NCI-H446 (cell line): ENCODE measurements at regions not wholly inside any gene's neighbourhood (a gene's known extent, or its start where the extent isn't known, plus 50 kb on each side); places are given as distances from the start of the nearest gene placed in this dataset.
"Not testable (repeated sequence)": the region's sequence is repeated elsewhere in the genome, so short reads cannot be mapped to it uniquely, and the experiment has no call there.

ENCODE experiments used
- DNase-seq, 2 experiments: peaks; one replicate each; lab custom pipeline; 2025; lab: John Stamatoyannopoulos, UW

DNA sequence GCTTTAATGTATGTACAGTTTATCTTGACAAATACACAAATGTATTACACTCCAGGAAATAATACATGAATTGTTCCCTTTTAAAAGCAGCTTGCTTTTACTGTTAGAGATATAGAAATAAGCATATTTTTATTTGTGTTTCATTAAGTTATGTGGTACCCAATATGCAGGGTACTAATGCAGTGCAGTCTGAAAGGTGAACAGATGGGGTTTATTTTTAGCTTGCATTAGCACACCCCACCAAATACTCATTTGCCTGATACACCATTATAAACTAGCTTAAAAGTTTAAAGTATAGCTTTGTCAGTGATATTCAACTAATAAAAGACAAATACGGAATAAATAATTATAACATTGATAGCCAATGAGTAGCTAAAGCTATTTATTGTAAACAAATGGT lies 394.7 kb upstream of the ZNF804A start:
- peak in 1 of 2 experiments; percentile 1 for DNase-seq

DNA sequence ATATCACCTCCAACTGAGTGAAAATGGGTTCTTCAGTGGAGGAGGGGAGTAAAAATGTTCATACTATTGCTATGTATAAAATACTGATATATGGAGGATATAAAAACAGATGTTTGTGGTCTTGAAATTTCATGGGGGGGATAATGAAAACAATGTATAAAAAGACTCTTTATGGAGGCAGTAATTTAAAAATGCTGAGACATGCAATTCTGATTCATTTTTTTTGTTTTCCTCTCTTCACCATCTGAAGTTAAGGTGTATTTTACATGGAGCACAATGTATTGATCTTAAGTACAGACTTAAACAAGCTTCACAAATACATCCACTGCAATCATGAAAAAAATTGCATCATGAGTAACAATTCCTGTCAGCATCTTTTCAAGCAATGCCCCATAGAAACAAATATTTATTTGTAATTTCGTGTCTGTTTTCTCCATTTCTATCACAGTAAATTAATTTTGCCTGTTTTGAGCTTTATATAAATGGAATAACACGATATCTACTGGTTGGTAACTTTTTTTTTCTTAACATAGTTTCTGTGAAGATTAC lies 393.2 kb upstream of the ZNF804A start:
- no peak for DNase-seq

DNA sequence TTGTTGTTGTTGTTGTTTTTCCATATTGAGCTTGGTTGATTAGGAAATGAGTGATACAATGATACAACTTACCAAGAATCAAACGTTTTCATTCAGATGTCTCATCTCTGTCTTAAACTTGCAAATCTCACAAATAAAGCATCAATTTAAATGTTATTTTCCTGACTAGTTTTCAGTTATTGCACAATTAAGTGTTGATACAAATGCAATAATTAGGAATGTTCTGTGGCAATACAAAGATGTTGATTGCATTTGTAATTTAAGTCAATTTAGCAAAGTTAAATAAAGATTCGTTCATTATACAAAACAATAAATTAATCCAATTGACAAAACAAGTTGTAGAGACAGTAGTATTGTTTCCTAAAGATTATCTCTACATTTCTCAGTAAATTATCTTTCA lies 392.3 kb upstream of the ZNF804A start:
- no peak for DNase-seq

DNA sequence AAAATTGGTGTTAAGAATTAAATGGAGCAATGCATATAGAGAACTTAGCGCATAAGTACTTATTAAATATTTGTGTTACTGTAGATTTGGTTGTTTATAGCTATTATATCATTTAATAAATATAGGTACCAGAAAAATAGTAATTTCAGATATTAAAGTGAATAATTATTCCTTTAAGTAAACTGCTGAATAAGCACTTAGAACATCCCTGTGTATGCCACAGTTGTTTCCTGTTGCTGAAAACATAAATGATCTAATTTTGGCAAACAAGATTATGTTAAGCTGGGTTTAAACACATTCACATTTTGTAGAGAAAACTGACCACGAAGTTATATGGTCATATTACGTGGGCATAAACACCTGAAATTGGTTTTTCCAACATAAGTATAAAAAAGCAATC lies 388.0 kb upstream of the ZNF804A start:
- DNase-seq, result no peak

DNA sequence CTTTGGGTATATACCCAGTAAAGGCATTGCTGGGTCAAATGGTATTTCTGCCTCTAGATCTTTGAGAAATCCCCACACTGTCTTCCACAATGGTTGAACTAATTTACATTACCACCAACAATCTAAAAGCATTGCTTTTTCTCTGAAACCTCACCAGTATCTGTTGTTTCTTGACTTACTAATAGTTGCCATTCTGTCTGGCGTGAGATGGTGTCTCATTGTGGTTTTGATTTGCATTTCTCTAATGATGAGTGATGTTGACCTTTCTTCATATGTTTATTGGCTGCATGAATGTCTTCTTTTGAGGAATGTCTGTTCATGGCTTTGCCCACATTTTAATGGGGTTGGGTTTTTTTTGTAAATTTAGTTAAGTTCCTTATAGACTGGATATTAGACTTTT lies 382.6 kb upstream of the ZNF804A start:
- DNase-seq, result no peak

DNA sequence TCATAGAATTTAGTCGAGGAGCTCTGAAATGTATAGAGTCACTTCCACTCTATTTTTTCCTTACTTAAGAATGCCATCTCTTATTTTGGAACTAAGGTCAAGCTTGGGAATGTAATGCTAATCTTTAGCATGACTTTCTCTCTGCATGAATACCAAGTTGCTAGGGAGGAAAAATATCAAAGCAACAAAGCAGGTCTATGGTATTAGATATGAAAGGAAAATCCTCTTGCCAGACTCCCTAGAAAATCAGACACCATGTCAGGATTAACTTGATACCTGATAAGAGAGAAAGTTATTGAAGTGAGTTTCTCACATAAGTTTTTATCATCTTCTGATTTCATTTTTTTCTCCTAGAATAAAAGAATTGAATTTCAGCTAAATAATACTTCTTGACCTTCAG lies 341.7 kb upstream of the ZNF804A start:
- no peak for DNase-seq

DNA sequence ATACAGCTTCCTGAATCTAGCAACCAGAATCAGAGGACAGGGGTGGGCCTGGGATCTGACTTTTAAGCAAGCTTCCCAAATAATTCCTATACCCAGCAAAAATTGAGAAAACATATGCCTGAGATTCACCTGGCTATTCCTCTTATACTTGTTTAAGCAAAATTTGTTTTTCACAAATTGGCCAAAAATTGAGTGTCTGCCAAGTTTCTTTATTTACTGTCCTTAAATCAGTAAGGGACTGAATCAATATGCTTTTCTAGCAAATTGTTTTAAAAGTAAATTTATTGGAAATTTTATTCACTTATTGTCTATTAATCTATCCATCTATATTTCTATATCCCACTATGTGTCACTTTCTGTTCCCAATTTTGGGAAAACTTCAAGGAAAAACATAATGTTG lies 337.0 kb upstream of the ZNF804A start:
- no peak for DNase-seq

DNA sequence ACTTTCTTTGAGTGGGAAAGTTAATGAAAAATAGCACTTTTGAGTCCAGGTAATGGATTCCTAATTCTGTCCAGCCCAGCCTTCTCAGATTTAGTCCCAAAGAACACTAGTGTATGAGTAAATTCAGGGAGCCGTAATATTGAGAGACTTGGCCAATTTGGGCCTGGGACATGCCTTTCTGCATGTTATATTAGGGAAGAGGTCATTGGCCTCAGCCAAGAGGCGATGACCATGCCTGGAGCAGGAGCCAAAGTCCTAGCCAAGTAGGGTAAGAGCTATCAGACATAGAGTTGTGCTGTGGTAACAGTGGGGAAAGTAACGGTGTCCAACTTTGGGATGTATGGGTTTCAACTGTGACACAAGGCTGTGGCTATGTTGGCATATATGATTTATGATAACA lies 336.5 kb upstream of the ZNF804A start:
- DNase-seq, result no peak

DNA sequence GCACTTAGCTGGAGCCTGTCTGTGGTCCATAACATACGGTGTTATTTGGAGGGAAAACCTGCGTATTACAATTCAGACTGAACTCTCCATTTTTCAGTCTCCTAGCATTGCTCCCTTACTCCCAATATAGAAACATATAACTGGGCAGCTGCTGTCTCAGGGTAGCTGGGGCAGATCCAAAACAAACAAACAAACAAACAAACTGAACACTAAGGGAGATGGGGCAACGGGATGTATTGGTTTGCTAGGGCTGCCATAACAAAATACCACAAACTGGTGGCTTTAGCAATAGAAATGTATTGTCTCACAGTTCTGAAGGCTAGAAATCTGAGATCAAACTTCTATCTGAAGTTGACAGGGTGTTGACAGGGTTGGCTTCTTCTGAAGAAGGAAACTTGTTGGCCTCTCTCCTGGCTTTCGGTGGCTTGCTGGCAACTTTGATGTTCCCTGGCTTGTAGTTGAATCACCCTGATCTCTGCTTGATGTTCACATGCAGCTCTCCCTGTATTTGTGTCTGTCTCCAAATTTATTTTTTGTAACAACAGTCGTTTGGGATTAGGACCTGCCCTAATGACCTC lies 329.3 kb upstream of the ZNF804A start:
- no peak for DNase-seq

DNA sequence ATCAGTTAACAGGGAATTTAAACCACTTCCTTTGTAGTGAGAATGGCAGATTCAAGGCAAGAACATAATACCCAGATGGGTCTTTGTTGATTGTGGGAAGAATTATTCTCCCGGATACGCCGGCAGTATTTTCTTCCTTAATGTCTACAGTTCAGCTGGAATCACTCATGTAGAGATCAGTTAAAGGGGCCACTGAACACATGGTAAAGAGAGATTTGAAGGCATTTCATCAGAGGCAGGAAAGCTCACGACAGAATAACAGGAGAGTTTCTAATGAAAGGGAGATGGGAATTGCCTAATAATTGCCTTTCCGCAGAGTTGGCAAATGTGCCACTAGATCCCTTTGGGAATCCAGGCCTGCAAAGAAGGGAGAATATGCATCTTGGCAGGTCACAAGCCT lies 327.7 kb upstream of the ZNF804A start:
- DNase-seq, result no peak

DNA sequence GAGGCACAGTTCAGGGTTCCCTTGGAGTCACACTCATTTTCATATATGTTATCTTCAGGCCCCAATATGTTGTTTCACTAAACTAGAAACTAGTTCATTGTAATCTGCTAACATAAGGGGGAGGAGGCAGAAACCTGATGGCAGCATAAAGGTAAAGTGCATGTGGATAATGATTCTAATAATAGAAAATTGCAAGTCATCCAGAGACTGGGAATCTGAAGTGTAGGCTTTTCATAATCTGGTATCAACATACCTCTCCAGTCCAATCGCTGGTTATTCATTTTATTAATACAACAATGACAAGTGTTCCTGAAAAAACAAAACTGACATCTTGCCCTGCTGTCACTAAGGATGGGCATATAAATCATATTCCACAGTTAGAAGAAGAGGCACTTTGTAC lies 326.3 kb upstream of the ZNF804A start:
- DNase-seq, result no peak

DNA sequence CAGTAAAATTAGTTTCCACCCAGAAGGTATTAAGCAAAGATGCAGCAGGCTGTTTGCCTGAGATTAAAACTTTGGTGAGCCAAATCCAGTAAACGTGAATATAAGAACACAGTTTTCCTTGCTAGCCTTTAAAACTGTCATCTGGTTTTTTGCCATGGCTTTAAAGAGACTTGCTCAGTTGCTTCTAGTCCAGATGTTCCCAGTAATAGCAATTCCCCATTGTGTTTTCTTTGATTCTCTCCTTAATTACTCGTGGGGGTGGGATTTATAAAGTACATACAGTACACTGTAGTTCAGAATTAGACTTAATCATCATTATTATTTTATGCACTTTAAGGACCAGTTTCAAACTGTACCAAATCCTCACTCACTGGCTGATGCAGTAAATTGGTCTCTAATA lies 303.5 kb upstream of the ZNF804A start:
- no peak for DNase-seq

DNA sequence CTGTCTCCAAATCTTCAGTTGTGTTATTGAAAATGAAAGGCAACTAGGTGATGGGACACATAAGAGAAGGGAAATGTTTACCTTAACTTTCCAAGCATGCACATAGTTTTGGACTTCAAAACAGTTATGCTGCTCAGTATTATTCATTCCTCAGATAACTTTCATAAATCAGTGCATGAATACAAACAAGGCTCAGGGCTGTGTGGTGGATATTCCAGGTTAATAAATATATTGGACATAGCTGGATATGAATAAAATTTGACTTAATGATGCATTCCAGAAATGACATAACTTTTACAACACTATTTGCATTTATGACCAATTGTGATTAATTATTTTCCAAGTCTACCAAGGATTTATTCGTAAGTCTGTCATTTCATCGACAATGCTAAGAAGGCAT lies 301.2 kb upstream of the ZNF804A start:
- no peak for DNase-seq

DNA sequence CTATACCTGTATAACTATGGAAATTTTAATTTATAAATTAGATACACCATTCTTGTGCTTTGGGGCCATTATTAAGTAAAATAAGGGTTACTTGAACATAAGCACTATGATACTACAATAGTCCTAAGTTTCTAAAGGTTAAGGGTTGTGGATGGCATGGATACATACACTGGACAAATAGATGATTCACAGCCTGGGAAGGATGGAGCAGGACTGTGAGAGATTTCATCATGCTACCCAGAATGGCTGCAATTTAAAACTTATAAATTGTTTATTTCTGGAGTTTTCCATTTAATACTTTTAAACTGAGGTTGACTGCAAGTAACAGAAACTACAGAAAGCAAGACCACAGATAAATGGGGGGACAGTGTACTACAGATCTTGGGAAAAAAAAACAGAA lies 295.8 kb upstream of the ZNF804A start:
- no peak for DNase-seq

DNA sequence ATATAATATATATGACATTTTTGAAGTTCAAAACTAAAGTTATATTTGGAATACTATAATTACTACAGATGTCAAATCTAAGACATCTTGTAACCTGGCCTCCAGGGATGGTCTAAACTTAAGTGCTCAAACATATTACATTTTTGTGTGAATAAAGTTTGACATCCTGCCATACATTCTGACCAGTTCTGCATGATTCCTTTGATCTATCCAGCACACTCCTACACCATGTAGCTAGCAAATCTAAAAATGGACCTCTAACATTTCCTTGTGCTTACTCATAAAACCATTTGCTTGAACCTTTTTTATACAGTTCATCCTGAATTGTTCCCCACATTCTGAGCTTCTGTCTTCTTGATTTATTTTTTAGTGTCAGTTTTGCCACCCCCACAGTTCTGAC lies 294.3 kb upstream of the ZNF804A start:
- DNase-seq, result no peak

DNA sequence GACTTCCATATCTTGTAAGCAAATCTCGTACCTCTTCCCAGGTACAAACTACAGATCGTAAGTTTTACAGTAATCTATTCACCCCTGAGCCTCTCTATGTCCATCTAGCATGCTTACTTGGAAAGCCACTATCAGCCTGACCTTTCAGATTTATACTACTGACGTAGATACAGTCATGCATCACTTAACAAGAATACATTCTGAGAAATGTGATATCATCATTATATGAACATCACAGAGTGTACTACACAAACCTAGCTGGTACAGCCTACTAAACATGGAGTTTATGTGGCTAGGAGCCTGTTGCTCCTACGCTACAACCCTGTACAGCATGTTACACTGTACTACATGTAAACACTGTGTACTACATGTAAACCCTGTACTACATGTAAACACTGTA lies 293.2 kb upstream of the ZNF804A start:
- DNase-seq, result no peak

DNA sequence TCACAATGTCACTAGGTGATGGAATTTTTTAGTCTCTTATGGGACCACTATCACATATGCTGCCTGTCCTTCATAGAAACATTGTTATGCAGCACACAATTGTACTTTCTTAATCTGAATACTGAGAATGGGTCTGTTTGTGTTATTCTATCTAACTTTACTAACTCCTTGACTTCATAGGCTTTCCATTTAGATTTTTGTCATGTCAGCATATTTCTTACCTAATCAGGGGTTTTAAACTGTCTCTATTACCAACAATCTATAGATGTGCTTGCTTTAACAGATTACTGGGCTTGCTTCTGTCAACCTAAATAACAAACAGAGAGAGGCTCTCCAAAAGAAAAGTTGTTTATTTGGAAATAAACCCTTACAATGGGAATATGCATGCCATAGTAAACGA lies 289.6 kb upstream of the ZNF804A start:
- DNase-seq, result no peak

DNA sequence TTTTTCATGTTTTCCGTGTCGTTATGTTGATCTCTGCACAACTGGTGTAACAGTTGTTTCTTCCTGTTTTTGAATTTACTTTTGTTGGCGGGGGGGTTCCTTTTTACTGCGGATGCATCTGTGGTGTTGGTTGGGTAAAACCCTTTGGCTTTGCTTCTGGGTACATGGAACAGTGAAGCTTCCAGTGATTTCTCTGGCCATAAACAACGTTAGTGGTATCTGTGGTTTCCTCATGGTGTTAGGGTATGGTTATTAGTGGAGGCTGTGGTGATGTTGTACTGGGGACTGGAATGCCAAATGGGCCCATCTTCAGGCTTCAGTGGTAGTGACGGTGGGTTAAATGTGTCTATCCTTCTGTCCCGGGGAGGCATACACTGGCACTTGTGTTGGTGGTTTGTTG lies 285.4 kb upstream of the ZNF804A start:
- no peak for DNase-seq

DNA sequence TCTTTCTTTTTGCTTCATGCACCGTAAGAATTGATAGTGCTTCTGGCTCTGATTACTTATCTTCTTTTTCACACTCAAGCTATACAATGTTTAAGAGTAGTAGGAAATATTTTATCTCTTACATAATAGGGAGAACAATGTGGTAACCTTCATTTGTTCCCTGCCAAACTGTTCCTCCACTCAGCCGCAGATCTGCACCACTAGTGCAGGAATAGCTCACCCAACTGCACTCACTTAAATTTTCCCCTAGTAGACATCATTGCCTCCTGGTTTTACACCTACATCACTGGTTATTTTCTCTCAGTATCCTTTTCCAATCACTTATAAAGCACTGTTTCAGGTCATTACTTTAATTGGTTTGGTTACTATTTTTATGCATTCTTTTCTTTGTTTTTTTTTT lies 283.5 kb upstream of the ZNF804A start:
- no peak for DNase-seq

DNA sequence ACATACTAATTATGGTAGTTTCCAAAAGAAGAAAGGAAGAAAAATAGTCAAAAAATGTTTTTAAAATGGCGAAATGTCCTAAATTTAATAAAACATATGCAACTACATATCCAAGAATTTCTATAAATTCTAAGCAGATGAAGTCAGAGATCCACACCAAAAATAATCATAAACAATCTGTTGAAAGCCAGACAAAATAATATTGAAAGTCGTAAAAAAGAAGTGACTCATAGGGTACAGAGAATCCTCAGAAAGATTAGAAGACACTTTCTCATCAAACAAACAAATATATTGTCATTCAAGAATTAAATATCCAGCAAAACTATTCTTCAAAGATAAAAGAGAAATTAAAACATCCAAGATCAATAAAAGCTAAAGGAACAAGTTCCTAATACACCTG lies 281.4 kb upstream of the ZNF804A start:
- DNase-seq, result no peak

DNA sequence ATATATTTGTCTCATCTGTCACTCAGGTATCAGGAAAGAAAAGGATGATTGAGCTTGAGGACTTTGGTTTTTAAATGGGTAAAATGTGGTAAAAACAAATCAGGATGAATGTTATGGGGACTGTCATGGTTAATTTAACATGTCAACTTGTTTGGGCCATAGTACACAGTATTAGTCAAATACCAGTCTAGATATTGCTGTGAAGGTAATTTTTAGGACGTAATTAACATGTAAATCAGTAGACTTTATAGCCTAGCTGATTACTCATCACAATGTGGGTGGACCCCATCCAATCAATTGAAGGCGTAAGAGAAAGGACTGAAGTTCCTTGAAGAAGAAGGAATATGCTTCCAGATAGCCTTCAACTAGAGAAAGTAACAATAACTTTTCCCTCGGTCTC lies 275.7 kb upstream of the ZNF804A start:
- no peak for DNase-seq

DNA sequence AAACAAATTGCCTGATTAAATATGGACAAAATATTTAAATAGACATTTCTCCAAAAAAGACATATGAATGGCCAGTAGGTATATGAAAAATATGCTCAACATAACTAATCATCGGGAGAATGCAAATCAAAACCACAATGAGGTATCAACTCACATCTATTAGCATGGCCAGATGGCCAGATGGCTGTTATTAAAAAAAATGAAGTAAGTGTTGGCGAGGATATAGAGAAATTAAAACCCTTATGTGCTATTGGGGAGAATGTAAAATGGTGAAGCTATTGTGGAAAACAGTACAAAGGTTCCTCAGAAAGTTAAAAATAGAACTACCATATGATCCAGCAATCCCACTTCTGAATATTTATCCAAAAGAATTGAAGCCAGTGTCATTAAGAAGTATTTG lies 272.3 kb upstream of the ZNF804A start:
- DNase-seq, result peak; percentile 85 to 86

DNA sequence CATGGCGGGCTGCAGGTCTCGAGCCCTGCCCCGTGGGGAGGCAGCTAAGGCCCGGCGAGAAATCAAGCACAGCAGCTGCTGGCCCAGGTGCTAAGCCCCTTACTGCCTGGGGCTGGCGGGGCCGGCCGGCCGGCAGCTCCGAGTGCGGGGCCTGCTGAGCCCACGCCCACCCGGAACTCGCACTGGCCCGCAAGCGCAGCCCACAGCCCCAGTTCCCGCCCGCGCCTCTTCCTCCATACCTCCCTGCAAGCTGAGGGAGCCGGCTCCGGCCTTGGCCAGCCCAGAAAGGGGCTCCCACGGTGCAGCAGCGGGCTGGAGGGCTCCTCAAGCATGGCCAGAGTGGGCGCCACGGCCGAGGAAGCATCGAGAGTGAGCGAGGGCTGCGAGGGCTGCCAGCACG lies 270.5 kb upstream of the ZNF804A start:
- not testable (repeated sequence) for DNase-seq

DNA sequence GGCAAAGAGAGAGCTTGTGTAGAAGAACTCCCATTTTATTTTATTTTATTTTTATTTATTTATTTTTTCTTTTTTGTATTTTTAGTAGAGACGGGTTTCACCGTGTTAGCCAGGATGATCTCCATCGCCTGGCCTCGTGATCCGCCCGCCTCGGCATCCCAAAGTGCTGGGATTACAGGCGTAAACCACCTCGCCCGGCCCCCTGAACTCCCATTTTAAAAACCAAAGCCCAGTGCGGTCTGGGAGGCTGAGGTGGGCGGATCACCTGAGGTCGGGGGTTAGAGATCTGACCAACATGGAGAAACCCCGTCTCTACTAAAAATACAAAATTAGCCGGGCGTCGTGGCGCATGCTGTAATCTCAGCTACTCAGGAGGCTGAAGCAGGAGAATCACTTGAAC lies 267.8 kb upstream of the ZNF804A start:
- DNase-seq, result not testable (repeated sequence)

DNA sequence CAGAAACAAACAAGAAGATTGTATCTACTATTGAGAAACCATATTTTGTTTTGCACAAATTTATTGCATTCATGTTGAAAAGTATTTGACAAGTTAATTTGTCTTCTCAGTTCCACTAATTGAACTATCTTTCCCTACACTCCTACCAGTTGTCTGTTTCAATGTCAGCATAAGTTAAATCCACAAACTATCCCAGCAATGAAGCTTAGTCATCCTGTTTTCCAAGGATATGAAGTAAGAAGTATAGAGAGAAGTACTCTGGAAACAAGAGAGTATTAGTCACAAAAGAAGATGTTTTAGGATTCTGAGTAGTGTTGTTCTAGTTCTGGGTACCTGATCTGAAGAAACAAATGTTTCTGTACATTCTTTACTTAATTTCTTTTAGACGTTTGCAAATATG lies 261.6 kb upstream of the ZNF804A start:
- DNase-seq, result no peak
